ENCODE measurements at regions not wholly inside any gene's neighbourhood (a gene's known extent, or its start where the extent isn't known, plus 50 kb on each side); places are given as distances from the start of the nearest gene placed in this dataset.
"Not testable (repeated sequence)": the region's sequence is repeated elsewhere in the genome, so short reads cannot be mapped to it uniquely, and the experiment has no call there.

DNA sequence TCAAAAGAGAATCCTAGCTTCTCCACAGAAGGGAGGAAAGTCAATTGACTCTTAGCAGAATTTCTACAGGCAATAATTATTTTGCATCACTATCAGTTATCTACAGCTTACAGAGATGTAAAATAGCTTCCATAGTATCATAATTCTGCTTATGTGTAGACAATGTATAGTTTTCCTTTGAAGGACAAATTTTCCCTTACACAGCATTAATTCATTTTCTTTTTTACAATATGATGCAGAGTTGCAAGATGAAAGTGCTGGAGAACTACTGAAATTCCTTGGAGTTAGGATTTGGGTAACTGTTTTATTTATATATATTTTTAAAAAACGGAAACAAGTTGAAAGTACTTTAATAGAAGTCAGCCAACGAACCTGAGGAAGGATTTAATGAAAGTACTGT, 111.0 kb upstream of the CPHXL start:
- DNase-seq (ENCODE audit: low spot score) = no peak

- no peak for DNase-seq (ENCODE audit: low spot score)
Measured at GRCh38 chr16:75837681-75838080, 111.4 kb upstream of the CPHXL start.

DNA sequence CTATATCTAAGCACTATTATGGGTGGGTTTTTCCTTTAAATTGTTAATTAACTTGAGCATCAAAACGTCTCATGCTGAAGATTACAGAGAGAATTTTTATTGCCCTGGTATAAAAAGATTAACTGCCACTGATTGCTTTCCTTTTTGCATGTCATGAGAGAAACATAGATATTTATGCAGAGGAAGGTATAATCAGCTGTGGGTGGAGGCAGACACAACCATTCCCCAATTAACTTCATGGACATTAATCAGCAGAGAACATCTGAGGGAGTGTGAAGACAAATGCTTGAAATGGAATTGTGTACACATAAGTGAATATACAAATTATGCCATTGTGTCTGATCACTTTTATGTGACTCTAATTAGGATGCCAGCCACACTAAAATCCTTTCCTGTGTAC, 115.2 kb upstream of the CPHXL start:
- no peak for DNase-seq (ENCODE audit: low spot score)

GRCh38 chr16:75847172-75847571, 120.9 kb upstream of the CPHXL start:
- no peak for DNase-seq (ENCODE audit: low spot score)

DNA sequence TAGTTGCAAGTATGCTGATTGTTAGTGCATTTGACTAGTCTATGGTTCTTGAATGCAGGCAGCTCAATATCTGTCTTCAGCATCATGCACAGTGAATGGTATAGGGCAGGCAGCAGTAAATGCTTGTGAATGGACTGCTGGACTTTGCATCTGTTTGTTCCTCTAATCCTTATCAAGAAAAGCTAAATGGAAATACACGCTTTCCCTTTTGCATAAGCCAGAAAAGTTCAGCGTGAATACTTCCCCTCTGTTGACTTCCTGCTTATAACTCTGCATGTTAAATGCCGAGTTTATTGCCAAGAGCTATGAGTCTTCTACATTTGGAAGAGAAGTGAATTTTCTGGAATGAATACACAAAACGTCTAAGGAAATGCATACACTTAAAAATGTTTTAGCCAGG, 127.9 kb upstream of the CPHXL start:
- no peak for DNase-seq (ENCODE audit: low spot score)

DNA sequence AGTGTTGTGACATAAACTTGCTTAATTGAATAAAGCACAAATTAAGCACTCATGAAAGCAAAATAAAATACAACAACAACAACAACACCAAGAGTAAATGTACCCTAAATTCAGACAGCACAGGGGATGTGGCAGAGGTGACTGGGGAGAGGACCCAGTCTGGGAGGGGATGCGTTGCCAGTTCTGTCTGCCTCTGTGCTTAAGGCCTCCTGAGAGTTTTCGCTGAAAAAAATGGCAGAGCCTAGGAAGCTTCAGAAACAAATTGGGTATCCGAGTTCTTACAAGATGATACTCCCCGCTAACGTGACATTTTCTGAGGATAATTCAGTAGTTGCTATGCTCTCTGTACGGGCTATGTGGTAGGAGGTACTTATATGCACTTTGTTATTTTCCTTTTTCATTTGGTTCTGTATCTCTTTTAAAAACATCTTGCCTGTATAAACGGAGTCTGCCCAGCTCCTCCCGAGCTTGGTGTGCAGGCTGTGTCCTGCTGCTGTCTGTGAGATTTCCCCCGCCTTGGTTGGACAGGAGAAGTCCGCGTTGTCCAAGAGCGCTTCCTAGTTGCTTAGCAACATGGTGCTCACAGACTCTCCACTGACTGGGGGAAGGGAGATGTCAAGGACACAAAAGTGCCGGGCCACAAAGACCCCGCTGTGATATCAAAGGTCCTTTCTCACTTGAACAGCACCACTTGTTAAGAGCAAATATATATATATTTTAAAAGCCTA, 134.2 kb upstream of the CPHXL start:
- peak; percentile 15 for DNase-seq (ENCODE audit: low spot score)

DNA sequence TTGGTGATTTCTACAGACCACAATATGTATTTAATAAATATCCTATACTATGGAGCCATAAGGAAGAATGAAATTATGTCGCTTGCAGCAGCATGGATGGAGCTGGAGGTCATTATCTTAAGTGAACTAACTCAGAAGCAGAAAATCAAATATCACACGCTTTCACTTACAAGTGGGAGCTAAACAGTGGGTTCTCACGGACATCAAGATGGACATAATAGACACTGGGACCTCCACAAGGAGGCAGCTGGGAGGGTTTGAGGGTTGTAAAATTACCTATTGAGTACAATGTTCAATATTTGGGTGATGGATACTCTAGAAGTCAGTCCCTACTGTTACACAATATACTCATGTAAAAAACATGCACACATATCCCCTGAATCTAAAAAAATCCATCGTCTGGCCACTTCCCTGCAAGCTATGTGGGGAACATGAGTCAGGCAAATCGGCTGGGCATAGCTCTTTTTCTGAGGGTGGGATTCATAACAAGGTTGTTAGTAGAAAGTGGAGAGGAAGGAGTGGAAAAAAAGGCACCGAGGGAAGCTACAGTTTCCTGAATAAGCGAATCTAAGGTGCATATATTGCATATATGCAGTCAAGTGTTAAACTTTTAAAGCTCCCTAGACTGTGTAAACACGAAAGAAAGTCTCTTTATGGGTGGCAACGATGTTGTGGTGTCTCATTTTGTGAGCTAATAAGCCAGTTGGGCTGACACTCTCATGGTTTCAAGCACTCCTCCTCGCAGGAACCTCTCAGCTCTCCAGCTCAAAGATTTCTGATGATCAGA, 135.2 kb upstream of the CPHXL start:
- DNase-seq (ENCODE audit: low spot score) = no peak

DNA sequence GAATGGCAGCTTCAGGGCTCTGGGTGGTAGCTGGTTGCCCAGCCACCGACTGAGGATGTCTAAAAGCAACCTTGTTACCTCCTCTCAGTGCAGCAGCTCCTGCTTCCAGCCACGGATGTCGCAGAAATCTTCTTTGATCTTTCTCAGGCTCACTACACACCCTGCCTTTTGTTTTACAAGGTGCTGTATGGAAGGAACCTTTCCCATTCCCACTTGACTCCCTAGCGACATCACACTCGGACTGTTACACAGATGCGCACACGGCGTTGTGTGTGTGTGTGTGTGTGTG, 135.8 kb upstream of the CPHXL start:
- DNase-seq (ENCODE audit: low spot score) = no peak

DNA sequence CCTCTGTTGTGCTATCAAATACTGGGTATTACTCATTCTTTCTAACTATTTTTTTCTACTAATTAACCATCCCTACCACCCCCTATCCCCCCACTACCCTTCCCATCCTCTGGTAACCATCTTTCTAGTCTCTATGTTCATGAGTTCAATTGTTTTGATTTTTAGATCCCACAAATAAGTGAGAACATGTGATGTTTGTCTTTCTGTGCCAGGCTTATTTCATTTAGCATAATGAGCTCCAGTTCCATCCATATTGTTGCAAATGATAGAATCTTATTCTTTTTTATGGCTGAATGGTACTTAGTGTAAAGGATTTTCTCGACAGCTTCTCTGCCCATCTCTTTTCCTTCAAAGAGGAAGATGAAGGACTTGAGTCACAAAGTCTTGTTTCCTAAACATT, 138.0 kb upstream of the CPHXL start:
- no peak for DNase-seq (ENCODE audit: low spot score)

DNA sequence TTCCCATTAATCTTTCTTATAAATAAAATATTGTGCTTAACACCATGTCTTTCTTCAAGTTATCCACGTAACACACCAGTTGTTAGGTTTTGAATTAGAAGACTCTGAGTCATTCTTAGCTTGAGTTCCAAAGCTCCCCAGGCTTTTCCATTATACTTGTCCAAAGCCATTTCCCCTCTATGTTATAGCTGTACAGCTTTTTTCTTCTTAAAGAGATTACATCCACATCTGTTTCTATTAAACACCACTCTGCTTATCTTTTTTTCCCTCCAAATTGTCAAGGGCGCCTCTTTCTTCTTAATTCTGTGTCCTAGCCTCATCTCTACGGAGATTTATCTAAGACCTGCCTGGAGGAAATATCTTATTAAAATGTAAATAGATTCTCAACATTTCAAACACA, 139.4 kb upstream of the CPHXL start:
- no peak for DNase-seq (ENCODE audit: low spot score)

GRCh38 chr16:75868636-75869632, 142.6 kb upstream of the CPHXL start:
- DNase-seq (ENCODE audit: low spot score) = no peak

- not testable (repeated sequence) for DNase-seq (ENCODE audit: low spot score)
Measured at GRCh38 chr16:75881280-75881679, 155.0 kb upstream of the CPHXL start.

- no peak for DNase-seq (ENCODE audit: low spot score)
Measured at GRCh38 chr16:75899163-75899562, 172.9 kb upstream of the CPHXL start.

- DNase-seq (ENCODE audit: low spot score) = no peak
Measured at GRCh38 chr16:75908331-75909117, 182.2 kb upstream of the CPHXL start.

GRCh38 chr16:75909746-75910145, 183.5 kb upstream of the CPHXL start:
- DNase-seq (ENCODE audit: low spot score) = no peak

- DNase-seq (ENCODE audit: low spot score) = no peak
Measured at GRCh38 chr16:75911896-75912295, 185.6 kb upstream of the CPHXL start.

DNA sequence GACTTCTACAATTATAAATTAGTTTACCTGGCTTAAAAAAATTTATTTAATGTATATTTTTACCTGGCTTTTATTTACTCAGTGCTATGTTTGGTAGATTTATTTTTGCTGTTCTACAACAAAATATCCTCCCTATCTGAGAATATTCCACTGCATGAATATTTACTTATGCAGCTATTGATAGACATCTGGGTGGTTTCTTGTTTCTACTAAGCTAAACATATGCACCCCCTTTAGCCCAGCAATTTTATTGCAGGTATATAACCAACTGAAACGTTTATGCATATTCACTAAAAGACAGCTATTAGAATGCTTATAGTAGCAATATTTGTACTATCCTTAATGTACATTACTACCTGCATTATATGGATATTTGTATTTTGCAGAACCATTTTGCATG, 187.7 kb upstream of the CPHXL start:
- no peak for DNase-seq (ENCODE audit: low spot score)

DNA sequence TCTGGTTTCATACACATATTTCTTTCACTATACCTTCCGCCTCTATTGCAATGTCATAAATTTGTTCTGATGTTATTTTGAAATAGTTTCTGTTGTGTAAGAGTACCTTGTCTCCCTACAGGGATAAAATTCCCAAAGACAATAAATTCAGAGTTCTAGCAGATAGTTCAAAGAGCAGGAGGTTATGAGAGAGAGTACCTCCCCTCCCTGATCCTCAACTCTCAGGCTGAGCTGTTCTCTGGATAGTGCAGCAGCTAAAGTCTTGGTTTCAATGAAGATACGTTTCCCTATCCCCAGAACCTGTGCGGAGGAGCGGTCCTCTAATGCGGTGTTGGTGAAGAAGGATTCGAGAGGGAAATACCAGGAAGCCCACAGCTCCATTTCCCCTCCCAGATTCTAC, 190.2 kb upstream of the CPHXL start:
- DNase-seq (ENCODE audit: low spot score) = no peak

DNA sequence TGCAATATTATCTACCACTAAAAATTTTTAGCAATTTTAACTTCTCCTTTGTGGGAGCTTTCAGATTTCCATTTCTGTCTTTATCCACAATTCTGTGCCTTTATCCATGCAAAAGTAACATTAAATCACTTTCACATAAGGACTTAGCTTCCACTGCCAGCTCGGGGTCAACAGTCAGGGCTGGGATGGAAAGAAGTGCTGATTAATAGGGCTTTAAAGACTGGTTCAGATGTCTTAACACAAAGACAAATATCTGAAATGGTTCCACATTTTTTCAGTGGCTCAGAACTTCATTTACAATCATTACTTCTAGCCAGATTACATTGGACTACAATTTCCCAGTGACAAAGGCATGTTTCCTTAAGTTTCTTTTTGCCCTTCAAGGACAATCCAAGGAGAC, 191.8 kb upstream of the CPHXL start:
- no peak for DNase-seq (ENCODE audit: low spot score)

DNA sequence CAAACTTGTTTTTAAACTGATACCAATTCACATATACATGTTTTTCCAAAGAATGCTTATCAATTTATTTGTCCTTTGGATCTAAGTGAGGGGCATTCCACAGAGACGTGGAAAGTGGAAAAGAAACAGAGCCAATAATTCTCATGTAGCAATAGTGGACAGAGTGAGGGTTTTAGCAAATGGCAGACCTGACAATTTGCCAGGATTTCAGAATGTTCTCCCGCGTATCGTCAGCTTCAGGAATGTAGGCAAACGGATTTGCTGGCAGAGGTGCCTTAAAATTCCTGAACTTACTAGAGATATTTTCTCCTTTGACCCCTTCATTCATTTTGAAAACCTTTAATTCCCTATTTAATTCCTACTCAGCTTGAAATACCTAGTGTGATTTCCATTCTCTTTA, 193.4 kb upstream of the CPHXL start:
- no peak for DNase-seq (ENCODE audit: low spot score)

GRCh38 chr16:75921281-75921680, 195.0 kb upstream of the CPHXL start:
- DNase-seq (ENCODE audit: low spot score) = peak; percentile 13

DNA sequence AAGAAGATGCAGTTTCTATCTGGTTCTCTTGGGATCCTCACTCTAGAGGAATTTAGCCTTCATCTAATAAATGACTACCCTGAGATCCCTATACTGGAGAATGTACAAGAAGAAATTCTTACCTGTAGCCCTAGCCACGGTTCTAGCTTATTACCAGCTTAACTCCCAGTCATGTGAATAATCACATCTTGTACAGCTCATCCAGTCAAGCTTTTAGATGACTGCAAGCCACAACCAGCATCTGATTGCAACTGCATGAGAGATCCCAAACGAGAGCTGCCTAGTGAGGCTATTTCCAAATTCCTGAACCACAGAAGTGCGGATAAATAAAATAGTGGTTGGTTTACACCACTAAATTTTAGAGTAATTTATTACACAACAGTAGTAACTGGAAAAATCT, 196.0 kb upstream of the CPHXL start:
- no peak for DNase-seq (ENCODE audit: low spot score)
